Left lobe of liver (tissue), 2 donors: ENCODE measurements at regions not wholly inside any gene's neighbourhood (a gene's known extent, or its start where the extent isn't known, plus 50 kb on each side); places are given as distances from the start of the nearest gene placed in this dataset.
A peak's percentile ranks its signal among the peaks of the same experiment; 100 is the strongest.
"Not testable (repeated sequence)": the region's sequence is repeated elsewhere in the genome, so short reads cannot be mapped to it uniquely, and the experiment has no call there.

Experiments
- ATAC-seq: fragments of 200-7000 bp; cut with Tn5 transposase; one replicate; pipeline ENCODE4 v1.9.1; 2020; ENCODE audit warnings: mild to moderate bottlenecking, moderate library complexity
- DNase-seq: peaks from one replicate; pipeline ENCODE4 v3.0.0-alpha.2; 2020; ENCODE audit warnings: low spot score
- donor health status: DM: no; HTN: no; CAD: no; lungs with moderate emphysema.
- donor health status: DM: no; HTN: yes; CAD: no.

GRCh38 chr2:83901317-83901716 is 557.8 kb downstream of the SUCLG1 start:
- no peak for ATAC-seq
- no peak for DNase-seq

GRCh38 chr2:83900862-83901261 is 558.2 kb downstream of the SUCLG1 start:
- DNase-seq (no peak), ATAC-seq (no peak)

GRCh38 chr2:83899271-83899670 is 559.8 kb downstream of the SUCLG1 start:
- DNase-seq = no peak
- ATAC-seq = no peak

- DNase-seq = no peak
- ATAC-seq = no peak
These were observed 564.1 kb downstream of the SUCLG1 start for GRCh38 chr2:83894976-83895375.

- no peak for ATAC-seq
- DNase-seq = no peak
These were observed 571.3 kb downstream of the SUCLG1 start for GRCh38 chr2:83887757-83888156.

- ATAC-seq (no peak), DNase-seq (no peak)
These were observed 580.0 kb downstream of the SUCLG1 start for GRCh38 chr2:83879127-83879526.

GRCh38 chr2:83877261-83877660 is 581.8 kb downstream of the SUCLG1 start:
- DNase-seq, ATAC-seq: not testable (repeated sequence)

GRCh38 chr2:83874712-83875430 is 584.2 kb downstream of the SUCLG1 start:
- no peak for ATAC-seq
- DNase-seq = no peak

- no peak for DNase-seq
- no peak for ATAC-seq
These were observed 585.0 kb downstream of the SUCLG1 start for GRCh38 chr2:83874066-83874465.

- ATAC-seq (no peak), DNase-seq (no peak)
These were observed 586.0 kb downstream of the SUCLG1 start for GRCh38 chr2:83873110-83873509.

GRCh38 chr2:83866211-83866610 is 592.9 kb downstream of the SUCLG1 start:
- DNase-seq (no peak), ATAC-seq (no peak)

GRCh38 chr2:83862600-83862999 is 596.5 kb downstream of the SUCLG1 start:
- DNase-seq = no peak
- no peak for ATAC-seq

GRCh38 chr2:83860320-83860719 is 598.8 kb downstream of the SUCLG1 start:
- ATAC-seq (no peak), DNase-seq (no peak)

GRCh38 chr2:83859553-83859952 is 599.5 kb downstream of the SUCLG1 start:
- ATAC-seq (no peak), DNase-seq (no peak)

GRCh38 chr2:83851066-83851465 is 608.0 kb downstream of the SUCLG1 start:
- ATAC-seq = no peak
- no peak for DNase-seq

- no peak for DNase-seq
- no peak for ATAC-seq
These were observed 608.9 kb downstream of the SUCLG1 start for GRCh38 chr2:83850071-83850725.

- ATAC-seq (no peak), DNase-seq (no peak)
These were observed 614.6 kb downstream of the SUCLG1 start for GRCh38 chr2:83844490-83844889.

GRCh38 chr2:83842421-83842820 is 616.7 kb downstream of the SUCLG1 start:
- ATAC-seq (no peak), DNase-seq (no peak)

GRCh38 chr2:83837823-83838222 is 621.3 kb downstream of the SUCLG1 start:
- DNase-seq = no peak
- ATAC-seq = no peak

GRCh38 chr2:83827618-83828017 is 631.5 kb downstream of the SUCLG1 start:
- DNase-seq = no peak
- ATAC-seq = no peak

- DNase-seq = no peak
- no peak for ATAC-seq
These were observed 632.5 kb downstream of the SUCLG1 start for GRCh38 chr2:83826577-83826976.

GRCh38 chr2:83823229-83823628 is 635.9 kb downstream of the SUCLG1 start:
- no peak for DNase-seq
- peak; percentile 55 for ATAC-seq

GRCh38 chr2:83817511-83817910 is 641.6 kb downstream of the SUCLG1 start:
- ATAC-seq = peak; percentile 52
- DNase-seq = no peak
